GM23338 (cell line): ENCODE measurements at regions not wholly inside any gene's neighbourhood (a gene's known extent, or its start where the extent isn't known, plus 50 kb on each side); places are given as distances from the start of the nearest gene placed in this dataset.

Experiments
- CREB1 ChIP-seq: fragments of 250-450 bp; sonication (Bioruptor Pico); IDR thresholded peaks from 2 replicates; pipeline ENCODE4 v1.5.0; 2020; ENCODE audit warnings: low read depth, mild to moderate bottlenecking, moderate library complexity
- CTCF ChIP-seq, 2 experiments: fragments of 200-600 bp in 1 of 2; sonication (generic) in 1 of 2; conservative IDR thresholded peaks; 2 replicates each; pipeline versions ENCODE4 v1.5.1 to v1.6.1; 2016 to 2017; ENCODE audit warnings: antibody characterized with exemption in 2 of 2, low read depth in 2 of 2, mild to moderate bottlenecking in 2 of 2, moderate library complexity in 1 of 2
- EZH2 ChIP-seq: fragments of 200-600 bp; sonication (generic); IDR thresholded peaks from one replicate; pipeline ENCODE4 v1.8.0; 2017; ENCODE audit warnings: antibody characterized with exemption, mild to moderate bottlenecking, low read depth; ENCODE audit not compliant: unreplicated experiment
- EZH2phosphoT487 ChIP-seq: fragments of 200-600 bp; sonication (generic); IDR thresholded peaks from one replicate; pipeline ENCODE4 v1.8.1; 2018; ENCODE audit warnings: antibody characterized with exemption; ENCODE audit not compliant: unreplicated experiment
- JUNB ChIP-seq: IDR thresholded peaks from one replicate; pipeline ENCODE4 v1.6.1; 2016; ENCODE audit warnings: antibody characterized with exemption; ENCODE audit not compliant: unreplicated experiment
- POLR2AphosphoS5 ChIP-seq: IDR thresholded peaks from 2 replicates; pipeline ENCODE4 v1.6.1; 2016; ENCODE audit warnings: antibody characterized with exemption, low read depth
- REST ChIP-seq: IDR thresholded peaks from one replicate; pipeline ENCODE4 v1.6.1; 2018; ENCODE audit warnings: antibody characterized with exemption; ENCODE audit not compliant: unreplicated experiment
- STAT1 ChIP-seq: IDR thresholded peaks from one replicate; pipeline ENCODE4 v1.6.1; 2016; ENCODE audit warnings: antibody characterized with exemption; ENCODE audit not compliant: unreplicated experiment
- ZNF114 ChIP-seq: fragments of 250-450 bp; sonication (Bioruptor Pico); IDR thresholded peaks from 2 replicates; pipeline ENCODE4 v1.5.0; 2020; ENCODE audit warnings: mild to moderate bottlenecking, moderate library complexity
- ZNF331 ChIP-seq: fragments of 250-450 bp; sonication (Bioruptor Pico); IDR thresholded peaks from 2 replicates; pipeline ENCODE4 v1.5.0; 2020; ENCODE audit warnings: low read depth, mild to moderate bottlenecking, moderate library complexity
- TF ChIP-seq, protein P1 (sequence below): fragments of 250-450 bp; sonication (Bioruptor Pico); IDR thresholded peaks from 2 replicates; pipeline ENCODE4 v1.5.0; 2020; ENCODE audit warnings: mild to moderate bottlenecking, moderate library complexity

DNA sequence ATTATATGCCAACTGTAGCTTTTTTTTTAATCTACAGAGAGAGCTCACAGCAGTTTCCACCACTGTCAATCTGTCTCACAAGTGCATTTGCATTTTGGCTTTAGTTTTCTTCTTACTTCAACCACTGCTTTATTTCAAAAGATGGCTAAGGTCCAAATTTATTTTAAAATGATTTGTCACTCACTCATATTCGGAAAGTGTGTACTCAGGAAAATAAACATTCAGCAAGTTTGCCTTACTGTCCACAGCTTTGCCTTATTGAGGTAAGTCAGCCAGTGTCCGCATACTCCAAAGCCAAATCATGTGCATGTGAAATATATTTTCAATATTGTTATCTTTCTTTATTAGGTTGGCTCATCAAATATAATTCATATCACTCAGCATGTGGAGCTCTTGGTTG is 240.7 kb upstream of the ARHGEF26 start:
- TF ChIP-seq EZH2phosphoT487 (no peak), POLR2AphosphoS5 (no peak), CTCF (conservative IDR thresholded peaks at IDR 0.05; ENCODE audit: low read depth in 2 of 2) (no peak), REST (no peak), EZH2 (no peak), JUNB (no peak), STAT1 (no peak), ZNF331 (CRISPR knock-in tag) (no peak), ZNF114 (CRISPR knock-in tag) (no peak), CREB1 (no peak)
- TF ChIP-seq, protein P1, sequence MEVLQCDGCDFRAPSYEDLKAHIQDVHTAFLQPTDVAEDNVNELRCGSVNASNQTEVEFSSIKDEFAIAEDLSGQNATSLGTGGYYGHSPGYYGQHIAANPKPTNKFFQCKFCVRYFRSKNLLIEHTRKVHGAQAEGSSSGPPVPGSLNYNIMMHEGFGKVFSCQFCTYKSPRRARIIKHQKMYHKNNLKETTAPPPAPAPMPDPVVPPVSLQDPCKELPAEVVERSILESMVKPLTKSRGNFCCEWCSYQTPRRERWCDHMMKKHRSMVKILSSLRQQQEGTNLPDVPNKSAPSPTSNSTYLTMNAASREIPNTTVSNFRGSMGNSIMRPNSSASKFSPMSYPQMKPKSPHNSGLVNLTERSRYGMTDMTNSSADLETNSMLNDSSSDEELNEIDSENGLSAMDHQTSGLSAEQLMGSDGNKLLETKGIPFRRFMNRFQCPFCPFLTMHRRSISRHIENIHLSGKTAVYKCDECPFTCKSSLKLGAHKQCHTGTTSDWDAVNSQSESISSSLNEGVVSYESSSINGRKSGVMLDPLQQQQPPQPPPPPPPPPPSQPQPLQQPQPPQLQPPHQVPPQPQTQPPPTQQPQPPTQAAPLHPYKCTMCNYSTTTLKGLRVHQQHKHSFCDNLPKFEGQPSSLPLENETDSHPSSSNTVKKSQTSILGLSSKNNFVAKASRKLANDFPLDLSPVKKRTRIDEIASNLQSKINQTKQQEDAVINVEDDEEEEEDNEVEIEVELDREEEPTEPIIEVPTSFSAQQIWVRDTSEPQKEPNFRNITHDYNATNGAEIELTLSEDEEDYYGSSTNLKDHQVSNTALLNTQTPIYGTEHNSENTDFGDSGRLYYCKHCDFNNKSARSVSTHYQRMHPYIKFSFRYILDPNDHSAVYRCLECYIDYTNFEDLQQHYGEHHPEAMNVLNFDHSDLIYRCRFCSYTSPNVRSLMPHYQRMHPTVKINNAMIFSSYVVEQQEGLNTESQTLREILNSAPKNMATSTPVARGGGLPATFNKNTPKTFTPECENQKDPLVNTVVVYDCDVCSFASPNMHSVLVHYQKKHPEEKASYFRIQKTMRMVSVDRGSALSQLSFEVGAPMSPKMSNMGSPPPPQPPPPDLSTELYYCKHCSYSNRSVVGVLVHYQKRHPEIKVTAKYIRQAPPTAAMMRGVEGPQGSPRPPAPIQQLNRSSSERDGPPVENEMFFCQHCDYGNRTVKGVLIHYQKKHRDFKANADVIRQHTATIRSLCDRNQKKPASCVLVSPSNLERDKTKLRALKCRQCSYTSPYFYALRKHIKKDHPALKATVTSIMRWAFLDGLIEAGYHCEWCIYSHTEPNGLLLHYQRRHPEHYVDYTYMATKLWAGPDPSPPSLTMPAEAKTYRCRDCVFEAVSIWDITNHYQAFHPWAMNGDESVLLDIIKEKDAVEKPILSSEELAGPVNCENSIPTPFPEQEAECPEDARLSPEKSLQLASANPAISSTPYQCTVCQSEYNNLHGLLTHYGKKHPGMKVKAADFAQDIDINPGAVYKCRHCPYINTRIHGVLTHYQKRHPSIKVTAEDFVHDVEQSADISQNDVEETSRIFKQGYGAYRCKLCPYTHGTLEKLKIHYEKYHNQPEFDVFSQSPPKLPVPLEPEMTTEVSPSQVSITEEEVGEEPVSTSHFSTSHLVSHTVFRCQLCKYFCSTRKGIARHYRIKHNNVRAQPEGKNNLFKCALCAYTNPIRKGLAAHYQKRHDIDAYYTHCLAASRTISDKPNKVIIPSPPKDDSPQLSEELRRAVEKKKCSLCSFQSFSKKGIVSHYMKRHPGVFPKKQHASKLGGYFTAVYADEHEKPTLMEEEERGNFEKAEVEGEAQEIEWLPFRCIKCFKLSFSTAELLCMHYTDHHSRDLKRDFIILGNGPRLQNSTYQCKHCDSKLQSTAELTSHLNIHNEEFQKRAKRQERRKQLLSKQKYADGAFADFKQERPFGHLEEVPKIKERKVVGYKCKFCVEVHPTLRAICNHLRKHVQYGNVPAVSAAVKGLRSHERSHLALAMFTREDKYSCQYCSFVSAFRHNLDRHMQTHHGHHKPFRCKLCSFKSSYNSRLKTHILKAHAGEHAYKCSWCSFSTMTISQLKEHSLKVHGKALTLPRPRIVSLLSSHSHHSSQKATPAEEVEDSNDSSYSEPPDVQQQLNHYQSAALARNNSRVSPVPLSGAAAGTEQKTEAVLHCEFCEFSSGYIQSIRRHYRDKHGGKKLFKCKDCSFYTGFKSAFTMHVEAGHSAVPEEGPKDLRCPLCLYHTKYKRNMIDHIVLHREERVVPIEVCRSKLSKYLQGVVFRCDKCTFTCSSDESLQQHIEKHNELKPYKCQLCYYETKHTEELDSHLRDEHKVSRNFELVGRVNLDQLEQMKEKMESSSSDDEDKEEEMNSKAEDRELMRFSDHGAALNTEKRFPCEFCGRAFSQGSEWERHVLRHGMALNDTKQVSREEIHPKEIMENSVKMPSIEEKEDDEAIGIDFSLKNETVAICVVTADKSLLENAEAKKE, result no peak
